ENCODE measurements at regions not wholly inside any gene's neighbourhood (a gene's known extent, or its start where the extent isn't known, plus 50 kb on each side); places are given as distances from the start of the nearest gene placed in this dataset.

DNA sequence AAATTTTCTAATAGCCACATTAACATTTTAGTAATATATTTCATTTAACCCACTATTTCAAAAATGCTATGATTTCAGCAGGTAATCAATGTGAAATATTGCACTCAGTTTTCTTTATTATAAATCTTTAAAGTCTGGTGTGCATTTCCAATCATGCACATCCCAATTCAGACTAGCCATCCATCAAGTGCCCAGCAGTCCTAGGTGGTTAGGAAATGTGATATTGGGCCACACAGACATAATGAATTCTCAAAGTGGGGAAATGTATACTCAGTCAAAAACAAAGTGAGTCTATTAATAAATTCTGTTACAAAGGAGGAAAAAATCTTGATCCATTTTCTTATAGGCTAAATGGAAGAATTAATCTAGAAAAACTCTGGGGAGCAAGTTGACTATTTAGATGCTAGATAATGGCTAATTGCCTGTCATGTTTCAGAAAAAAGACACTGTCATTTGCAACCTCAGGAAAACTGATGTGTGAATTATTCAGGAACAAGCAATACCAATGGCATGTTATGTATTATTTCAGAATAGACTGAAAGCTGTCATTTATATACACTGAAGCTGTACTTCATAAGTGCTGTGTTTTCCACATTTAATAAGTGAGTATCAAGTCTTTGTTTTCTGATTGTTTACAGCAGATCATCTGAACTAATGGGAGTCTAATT, 629.1 kb upstream of the ADARB2 start:
- TF ChIP-seq, protein P1, sequence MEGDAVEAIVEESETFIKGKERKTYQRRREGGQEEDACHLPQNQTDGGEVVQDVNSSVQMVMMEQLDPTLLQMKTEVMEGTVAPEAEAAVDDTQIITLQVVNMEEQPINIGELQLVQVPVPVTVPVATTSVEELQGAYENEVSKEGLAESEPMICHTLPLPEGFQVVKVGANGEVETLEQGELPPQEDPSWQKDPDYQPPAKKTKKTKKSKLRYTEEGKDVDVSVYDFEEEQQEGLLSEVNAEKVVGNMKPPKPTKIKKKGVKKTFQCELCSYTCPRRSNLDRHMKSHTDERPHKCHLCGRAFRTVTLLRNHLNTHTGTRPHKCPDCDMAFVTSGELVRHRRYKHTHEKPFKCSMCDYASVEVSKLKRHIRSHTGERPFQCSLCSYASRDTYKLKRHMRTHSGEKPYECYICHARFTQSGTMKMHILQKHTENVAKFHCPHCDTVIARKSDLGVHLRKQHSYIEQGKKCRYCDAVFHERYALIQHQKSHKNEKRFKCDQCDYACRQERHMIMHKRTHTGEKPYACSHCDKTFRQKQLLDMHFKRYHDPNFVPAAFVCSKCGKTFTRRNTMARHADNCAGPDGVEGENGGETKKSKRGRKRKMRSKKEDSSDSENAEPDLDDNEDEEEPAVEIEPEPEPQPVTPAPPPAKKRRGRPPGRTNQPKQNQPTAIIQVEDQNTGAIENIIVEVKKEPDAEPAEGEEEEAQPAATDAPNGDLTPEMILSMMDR (IDR thresholded peaks at IDR 0.05; ENCODE audit: insufficient read depth, low read depth, low read length, missing control alignments): no peak
- no peak overlapping the region for H3K4me3 ChIP-seq (ENCODE audit: low read length)
- DNase-seq (ENCODE audit: low read depth): no peak

DNA sequence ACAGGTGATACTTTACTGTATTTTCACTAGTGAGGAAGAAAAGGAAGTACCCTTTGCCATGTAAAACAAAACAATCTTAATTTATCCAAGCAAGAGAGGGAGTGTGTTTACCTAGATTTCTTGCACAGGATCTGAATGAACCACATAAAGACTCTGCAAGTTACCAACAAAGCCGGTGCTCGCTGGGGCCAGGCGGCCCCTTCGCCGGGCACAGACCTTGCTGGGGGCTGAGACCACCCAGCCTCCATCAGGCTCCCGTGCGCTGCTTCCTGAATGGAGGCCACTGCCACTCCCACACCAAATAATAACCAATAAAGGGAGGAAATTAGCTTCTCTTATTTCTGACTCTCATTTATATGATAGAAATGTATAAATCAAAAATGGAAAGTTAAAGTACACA, 625.0 kb upstream of the ADARB2 start:
- DNase-seq (ENCODE audit: low read depth): no peak
- H3K4me3 ChIP-seq (ENCODE audit: low read length): no peak overlapping the region
- TF ChIP-seq, protein P1 (IDR thresholded peaks at IDR 0.05; ENCODE audit: insufficient read depth, low read depth, low read length, missing control alignments): no peak

DNA sequence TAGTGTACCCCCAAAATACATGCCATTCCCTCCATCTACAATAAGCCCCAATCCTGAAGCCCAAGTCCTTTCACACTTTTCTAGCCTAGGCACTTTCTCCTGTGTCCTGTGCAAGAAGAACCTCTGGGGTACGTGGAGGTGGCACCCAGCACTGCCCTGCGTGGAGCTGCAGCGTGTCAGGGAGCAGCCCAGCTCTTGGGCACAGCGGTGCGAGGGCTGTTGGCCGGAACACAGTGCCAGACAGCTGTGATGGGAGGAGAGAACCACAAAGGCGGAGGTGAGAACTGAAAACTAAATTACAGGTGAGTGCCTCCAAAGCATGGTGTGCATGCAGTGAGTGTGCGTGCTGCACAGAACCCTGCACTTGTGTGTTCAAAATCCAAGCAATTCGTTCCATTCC, 621.3 kb upstream of the ADARB2 start:
- DNase-seq (ENCODE audit: low read depth): no peak
- TF ChIP-seq, protein P1 (IDR thresholded peaks at IDR 0.05; ENCODE audit: insufficient read depth, low read depth, low read length, missing control alignments): no peak
- H3K4me3 ChIP-seq (ENCODE audit: low read length): no peak overlapping the region

DNA sequence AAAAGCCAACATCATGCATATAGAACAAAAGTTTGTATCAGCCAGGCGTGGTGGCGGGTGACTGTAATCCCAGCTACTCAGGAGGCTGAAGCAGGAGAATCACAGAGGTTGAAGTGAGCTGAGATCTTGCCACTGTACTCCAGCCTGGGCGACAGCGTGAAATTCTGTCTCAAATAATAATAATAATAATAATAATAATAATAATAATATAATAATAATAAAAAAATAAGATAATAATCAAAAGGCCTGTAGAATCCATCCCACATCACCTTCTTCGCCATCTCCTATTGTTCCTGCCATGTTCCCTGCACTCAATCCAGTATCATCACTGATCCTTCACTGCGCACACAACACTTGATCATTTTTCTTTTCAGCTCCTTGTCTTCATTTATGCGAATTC, 619.3 kb upstream of the ADARB2 start:
- DNase-seq (ENCODE audit: low read depth): no peak
- H3K4me3 ChIP-seq (ENCODE audit: low read length): no peak overlapping the region

DNA sequence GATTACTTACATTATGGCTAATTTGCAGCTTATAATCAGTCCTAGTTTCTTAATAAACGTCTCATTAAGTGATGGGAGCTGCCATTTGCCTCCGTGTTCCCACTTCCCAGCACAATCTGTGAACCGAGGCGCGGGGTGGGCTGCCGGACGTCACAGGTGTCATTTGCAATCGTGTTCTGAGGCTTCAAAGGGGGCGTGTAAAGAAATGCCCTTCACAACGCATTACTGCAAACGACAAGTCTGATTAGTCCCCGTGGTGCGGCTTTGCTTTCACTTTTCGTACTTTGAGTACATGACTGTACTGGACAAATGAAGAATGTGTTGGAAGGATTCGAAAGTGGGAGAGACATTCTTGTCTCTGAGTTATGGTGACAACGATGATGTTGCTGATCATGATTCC, 614.2 kb upstream of the ADARB2 start:
- TF ChIP-seq, protein P1 (IDR thresholded peaks at IDR 0.05; ENCODE audit: insufficient read depth, low read depth, low read length, missing control alignments): no peak
- no peak overlapping the region for H3K4me3 ChIP-seq (ENCODE audit: low read length)
- no peak for DNase-seq (ENCODE audit: low read depth)

More for the DNA sequence above, 619.3 kb upstream of the ADARB2 start:
- TF ChIP-seq, protein P1 (IDR thresholded peaks at IDR 0.05; ENCODE audit: insufficient read depth, low read depth, low read length, missing control alignments): no peak

DNA sequence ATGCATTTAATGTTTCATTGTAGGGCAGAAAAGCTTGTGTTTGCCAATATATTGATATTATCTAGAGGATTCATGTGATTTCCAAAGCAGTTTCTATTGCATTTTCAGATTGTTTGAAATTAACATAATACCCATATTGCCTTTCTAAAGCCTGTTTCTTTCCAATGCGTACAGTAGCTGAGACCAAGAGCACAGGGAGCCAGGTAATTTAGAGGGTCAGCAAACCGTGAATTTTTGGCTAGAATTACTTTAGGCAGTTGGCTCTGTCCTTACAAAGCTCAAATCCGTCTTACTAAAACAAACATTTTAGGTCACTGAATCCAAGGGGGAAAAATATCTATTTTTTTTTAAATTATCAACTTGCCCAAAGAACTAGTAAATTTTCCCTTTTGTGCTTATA, 604.9 kb upstream of the ADARB2 start:
- no peak for DNase-seq (ENCODE audit: low read depth)
- TF ChIP-seq, protein P1 (IDR thresholded peaks at IDR 0.05; ENCODE audit: insufficient read depth, low read depth, low read length, missing control alignments): no peak
- H3K4me3 ChIP-seq (ENCODE audit: low read length): no peak overlapping the region

All from epithelial cell of esophagus (primary cell).